ENCODE measurements at regions not wholly inside any gene's neighbourhood (a gene's known extent, or its start where the extent isn't known, plus 50 kb on each side); places are given as distances from the start of the nearest gene placed in this dataset.
"Not testable (repeated sequence)": the region's sequence is repeated elsewhere in the genome, so short reads cannot be mapped to it uniquely, and the experiment has no call there.

GRCh38 chr3:151591441-151591840, 130.6 kb upstream of the IGSF10 start:
- intact Hi-C loops (cut with DNase I): no loop called here
- no peak for DNase-seq (ENCODE audit: low spot score)
- H3K4me3 ChIP-seq: no peak overlapping the region
- 75% methylated on average over 1 of the region's 1 CpG for WGBS
- H3K27ac ChIP-seq: no peak overlapping the region
- TF ChIP-seq CTCF (IDR thresholded peaks at IDR 0.05) (no peak), POLR2A (IDR thresholded peaks at IDR 0.05) (no peak), POLR2AphosphoS5 (IDR thresholded peaks at IDR 0.05) (no peak)
- H3K9me3 ChIP-seq: no peaks in the 10 kb centered on the region
- no peaks in the 10 kb centered on the region for H3K36me3 ChIP-seq
- no peaks in the 10 kb centered on the region for H3K27me3 ChIP-seq (replicated peaks; ENCODE audit: insufficient read depth)
- no peaks in the 10 kb centered on the region for H3K4me1 ChIP-seq (replicated peaks)

GRCh38 chr3:151589311-151589710, 128.4 kb upstream of the IGSF10 start:
- Histone ChIP-seq H3K27ac (no peak overlapping the region), H3K27me3 (replicated peaks; ENCODE audit: insufficient read depth) (no peaks in the 10 kb centered on the region), H3K4me3 (no peak overlapping the region), H3K9me3 (no peaks in the 10 kb centered on the region), H3K4me1 (replicated peaks) (no peaks in the 10 kb centered on the region), H3K36me3 (no peaks in the 10 kb centered on the region)
- 85% methylated on average over 3 of the region's 3 CpGs for WGBS
- DNase-seq (ENCODE audit: low spot score): no peak
- no peak for TF ChIP-seq POLR2A (IDR thresholded peaks at IDR 0.05)
- no peak for TF ChIP-seq CTCF (IDR thresholded peaks at IDR 0.05)
- TF ChIP-seq POLR2AphosphoS5 (IDR thresholded peaks at IDR 0.05): no peak
- intact Hi-C loops (cut with DNase I): no loop called here

- WGBS: 93% methylated on average over 1 of the region's 1 CpG
- H3K27me3 ChIP-seq (replicated peaks; ENCODE audit: insufficient read depth); DNase-seq (ENCODE audit: low spot score); intact Hi-C loops (cut with DNase I); H3K27ac ChIP-seq; H3K36me3 ChIP-seq; H3K4me1 ChIP-seq (replicated peaks); H3K4me3 ChIP-seq; H3K9me3 ChIP-seq: not testable (repeated sequence)
Observed at GRCh38 chr3:151587659-151588058, 126.8 kb upstream of the IGSF10 start.

- Histone ChIP-seq H3K27ac (no peak overlapping the region), H3K4me1 (replicated peaks) (no peaks in the 10 kb centered on the region), H3K36me3 (no peaks in the 10 kb centered on the region), H3K27me3 (replicated peaks; ENCODE audit: insufficient read depth) (no peaks in the 10 kb centered on the region), H3K4me3 (no peak overlapping the region), H3K9me3 (no peaks in the 10 kb centered on the region)
- intact Hi-C loops (cut with DNase I): no loop called here
- DNase-seq (ENCODE audit: low spot score): no peak
- TF ChIP-seq CTCF (IDR thresholded peaks at IDR 0.05) (no peak), POLR2AphosphoS5 (IDR thresholded peaks at IDR 0.05) (no peak)
- WGBS: 75% methylated on average over 2 of the region's 2 CpGs
Observed at GRCh38 chr3:151584566-151584965, 123.7 kb upstream of the IGSF10 start.

GRCh38 chr3:151581035-151581434, 120.2 kb upstream of the IGSF10 start:
- intact Hi-C loops (cut with DNase I): no loop called here
- H3K27ac ChIP-seq: no peak overlapping the region
- no peaks in the 10 kb centered on the region for H3K4me1 ChIP-seq (replicated peaks)
- 45% methylated on average over 2 of the region's 2 CpGs for WGBS
- no peaks in the 10 kb centered on the region for H3K27me3 ChIP-seq (replicated peaks; ENCODE audit: insufficient read depth)
- TF ChIP-seq CTCF (IDR thresholded peaks at IDR 0.05): no peak
- no peak for TF ChIP-seq POLR2AphosphoS5 (IDR thresholded peaks at IDR 0.05)
- no peak for TF ChIP-seq POLR2A (IDR thresholded peaks at IDR 0.05)
- H3K9me3 ChIP-seq: no peaks in the 10 kb centered on the region
- H3K4me3 ChIP-seq: no peak overlapping the region
- DNase-seq (ENCODE audit: low spot score): no peak
- no peaks in the 10 kb centered on the region for H3K36me3 ChIP-seq

Data from prostate gland (tissue), 2 donors.